ENCODE measurements at regions not wholly inside any gene's neighbourhood (a gene's known extent, or its start where the extent isn't known, plus 50 kb on each side); places are given as distances from the start of the nearest gene placed in this dataset.
"Not testable (repeated sequence)": the region's sequence is repeated elsewhere in the genome, so short reads cannot be mapped to it uniquely, and the experiment has no call there.

DNA sequence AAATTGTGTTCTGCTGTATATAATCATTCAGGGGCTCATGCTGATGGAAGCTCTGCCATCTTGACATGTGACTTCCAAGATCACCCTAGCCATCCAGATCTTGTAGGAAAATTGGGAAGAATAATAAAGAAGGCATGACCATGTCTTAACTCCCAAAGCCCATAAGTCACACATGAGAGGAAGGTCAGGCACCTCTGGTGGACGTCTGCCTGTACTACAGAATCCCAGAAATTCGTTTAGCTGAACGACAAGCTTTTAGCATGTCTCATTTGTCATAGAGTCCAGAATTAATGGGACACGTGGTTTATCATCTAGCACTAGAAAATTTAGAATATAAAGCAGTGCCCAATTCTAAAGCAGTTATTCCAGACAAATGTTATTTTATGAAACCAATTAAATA is 212.7 kb downstream of the CENPC start:
- DNase-seq (ENCODE audit: low spot score): no peak

DNA sequence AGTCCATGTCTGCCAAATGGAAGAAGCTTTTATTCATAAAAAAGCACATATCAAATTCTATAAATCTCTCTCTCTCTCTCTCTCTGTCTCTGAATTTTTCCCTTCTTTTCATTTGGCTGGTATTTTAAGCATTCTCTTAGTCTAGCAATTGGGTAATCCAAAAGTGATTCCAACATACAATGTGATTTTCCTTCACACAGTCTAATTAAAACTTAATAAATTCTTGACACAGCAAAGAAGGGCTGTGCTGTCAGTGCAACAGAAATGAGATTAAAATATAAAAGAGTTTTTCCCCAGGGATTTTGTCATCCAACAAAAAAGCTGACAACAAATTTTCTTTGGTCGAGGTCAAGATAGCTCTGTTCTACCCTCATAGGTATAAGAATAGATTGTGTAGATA is 216.9 kb downstream of the CENPC start:
- DNase-seq (ENCODE audit: low spot score): no peak

DNA sequence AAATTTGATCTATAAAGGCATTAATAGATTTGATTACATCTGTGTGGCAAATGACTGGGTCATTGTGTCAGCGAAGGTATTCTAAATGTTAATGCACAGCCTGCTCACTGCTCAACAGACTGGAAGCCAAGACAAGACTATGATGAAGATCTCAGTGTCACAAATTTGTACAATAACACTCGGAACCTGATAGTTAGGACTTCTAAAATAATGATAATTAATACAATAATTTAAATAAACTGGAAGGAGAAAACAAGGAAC is 217.4 kb downstream of the CENPC start:
- no peak for DNase-seq (ENCODE audit: low spot score)

- DNase-seq (ENCODE audit: low spot score): peak; percentile 64
Observed at GRCh38 chr4:67327245-67328017, 217.9 kb downstream of the CENPC start.

DNA sequence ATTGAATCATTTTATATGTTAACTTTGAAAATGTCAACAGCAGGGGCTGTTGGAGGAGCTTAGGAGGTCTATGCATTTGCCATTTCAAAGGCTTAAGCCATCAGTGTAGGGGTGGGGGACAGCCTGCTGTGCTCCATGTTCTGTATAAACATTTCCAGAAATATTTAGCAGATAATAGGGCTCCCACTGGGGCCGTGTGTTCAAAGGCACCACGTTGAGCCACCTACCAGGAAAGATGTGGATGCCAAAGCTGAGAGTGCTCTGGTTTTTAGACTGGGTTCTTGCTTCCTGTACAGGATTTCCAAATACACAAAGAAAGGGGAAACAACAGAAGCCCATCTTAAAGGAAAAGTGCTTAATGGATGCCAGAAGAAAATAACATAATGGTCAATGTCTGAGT is 219.5 kb downstream of the CENPC start:
- no peak for DNase-seq (ENCODE audit: low spot score)

DNA sequence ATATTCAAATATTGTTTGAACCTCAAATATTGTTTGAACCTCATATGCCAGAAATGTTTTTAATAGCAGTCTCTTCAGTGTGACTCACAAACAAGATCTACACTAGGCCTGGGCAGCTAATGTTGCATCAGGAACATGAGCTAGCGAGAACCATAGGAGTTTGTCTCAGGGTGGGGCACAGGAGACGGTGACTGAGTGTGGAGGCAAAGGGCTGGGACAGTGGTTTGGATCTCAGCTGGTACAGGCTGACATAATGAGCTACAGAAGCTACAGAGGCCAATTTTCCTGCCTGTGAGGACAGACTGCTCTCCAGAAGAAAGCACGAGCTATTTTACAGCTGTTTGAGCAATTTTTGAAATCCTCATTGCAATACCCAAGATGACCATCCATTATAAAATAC is 224.7 kb downstream of the CENPC start:
- no peak for DNase-seq (ENCODE audit: low spot score)

- DNase-seq (ENCODE audit: low spot score): not testable (repeated sequence)
Observed at GRCh38 chr4:67319607-67320006, 225.7 kb downstream of the CENPC start.

DNA sequence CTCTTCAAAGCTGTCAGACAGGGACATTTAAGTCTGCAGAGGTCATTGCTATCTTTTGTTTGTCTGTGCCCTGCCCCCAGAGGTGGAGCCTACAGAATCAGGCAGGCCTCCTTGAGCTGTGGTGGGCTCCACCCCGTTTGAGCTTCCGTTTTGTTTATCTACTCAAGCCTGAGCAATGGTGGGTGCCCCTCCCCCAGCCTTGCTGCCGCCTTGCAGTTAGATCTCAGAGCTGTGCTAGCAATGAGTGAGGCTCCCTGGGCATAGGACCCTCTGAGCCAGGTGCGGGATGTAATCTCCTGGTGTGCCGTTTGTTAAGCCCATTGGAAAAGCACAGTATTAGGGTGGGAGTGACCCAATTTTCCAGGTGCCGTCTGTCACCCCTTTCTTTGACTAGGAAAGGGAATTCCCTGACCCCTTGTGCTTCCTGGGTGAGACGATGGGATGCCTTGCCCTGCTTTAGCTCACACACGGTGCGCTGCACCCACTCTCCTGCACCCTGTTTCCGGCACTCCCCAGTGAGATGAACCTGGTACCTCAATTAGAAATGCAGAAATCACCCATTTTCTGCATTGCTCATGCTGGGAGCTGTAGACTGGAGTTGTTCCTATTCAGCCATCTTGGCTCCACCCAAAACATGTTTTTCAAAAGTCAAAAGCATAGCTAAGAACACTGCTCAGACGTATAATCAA is 244.7 kb downstream of the CENPC start:
- DNase-seq (ENCODE audit: low spot score): not testable (repeated sequence)

GRCh38 chr4:67292636-67293035 is 252.7 kb downstream of the CENPC start:
- no peak for DNase-seq (ENCODE audit: low spot score)

DNA sequence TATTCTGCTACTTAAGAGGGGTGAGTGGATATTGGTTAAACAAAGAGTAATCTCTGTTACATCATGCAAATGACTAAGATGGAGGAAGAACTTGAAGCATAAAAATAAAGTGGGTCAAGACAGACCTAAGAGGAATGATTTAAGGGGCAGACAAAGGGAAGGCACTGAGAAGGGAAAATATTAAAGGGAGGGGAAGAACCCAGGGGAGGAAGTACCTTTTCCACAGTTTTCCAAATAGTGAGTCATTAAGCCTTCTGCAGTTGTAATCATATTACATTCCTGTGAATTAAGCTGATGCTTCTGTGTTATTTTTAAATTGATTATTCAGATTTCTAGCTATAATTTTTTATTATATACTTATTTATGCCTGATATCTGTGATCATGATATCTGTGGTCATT is 253.3 kb downstream of the CENPC start:
- no peak for DNase-seq (ENCODE audit: low spot score)

GRCh38 chr4:67291644-67292043 is 253.7 kb downstream of the CENPC start:
- no peak for DNase-seq (ENCODE audit: low spot score)

GRCh38 chr4:67288964-67289363 is 256.3 kb downstream of the CENPC start:
- no peak for DNase-seq (ENCODE audit: low spot score)

DNA sequence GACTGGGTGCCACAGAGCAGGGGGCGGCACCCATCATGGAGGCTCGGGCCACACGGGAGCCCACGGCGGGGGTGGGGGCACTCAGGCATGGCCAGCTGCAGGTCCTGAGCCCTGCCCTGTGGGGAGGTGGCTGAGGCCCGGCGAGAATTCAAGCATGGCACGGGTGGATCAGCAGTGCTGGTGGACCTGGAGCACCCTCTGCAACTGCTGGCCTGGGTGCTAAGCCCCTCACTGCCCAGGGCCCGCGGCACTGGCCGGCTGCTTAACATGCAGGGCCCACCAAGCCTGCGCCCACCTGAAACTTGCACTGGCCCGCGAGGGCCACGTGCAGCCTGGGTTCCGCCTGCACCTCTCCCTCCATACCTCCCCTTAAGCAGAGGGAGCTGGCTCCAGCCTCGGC is 258.6 kb downstream of the CENPC start:
- DNase-seq (ENCODE audit: low spot score): no peak

- DNase-seq (ENCODE audit: low spot score): no peak
Observed at GRCh38 chr4:67282749-67283148, 262.6 kb downstream of the CENPC start.

- no peak for DNase-seq (ENCODE audit: low spot score)
Observed at GRCh38 chr4:67275179-67275750, 270.0 kb downstream of the CENPC start.

DNA sequence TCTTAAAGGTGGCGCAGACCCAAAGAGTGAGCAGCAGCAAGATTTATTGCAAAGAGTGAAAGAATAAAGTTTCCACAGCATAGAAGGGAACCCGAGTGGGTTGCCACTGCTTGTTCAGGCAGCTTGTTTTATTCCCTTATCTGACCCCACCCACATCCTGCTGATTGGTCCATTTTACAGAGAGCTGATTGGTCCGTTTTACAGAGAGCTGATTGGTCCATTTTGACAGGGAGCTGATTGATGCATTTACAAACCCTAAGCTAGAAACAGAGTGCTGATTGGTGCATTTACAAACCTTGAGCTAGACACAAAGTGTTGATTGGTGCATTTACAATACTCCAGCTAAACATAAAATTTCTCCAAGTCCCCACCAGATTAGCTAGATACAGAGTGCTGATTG is 270.6 kb downstream of the CENPC start:
- DNase-seq (ENCODE audit: low spot score): not testable (repeated sequence)

GRCh38 chr4:67273666-67274065 is 271.6 kb downstream of the CENPC start:
- no peak for DNase-seq (ENCODE audit: low spot score)

GRCh38 chr4:67261971-67262370 is 283.3 kb downstream of the CENPC start:
- DNase-seq (ENCODE audit: low spot score): no peak

- DNase-seq (ENCODE audit: low spot score): no peak
Observed at GRCh38 chr4:67256388-67257043, 288.8 kb downstream of the CENPC start.

- no peak for DNase-seq (ENCODE audit: low spot score)
Observed at GRCh38 chr4:67250131-67250896, 295.0 kb downstream of the CENPC start.

DNA sequence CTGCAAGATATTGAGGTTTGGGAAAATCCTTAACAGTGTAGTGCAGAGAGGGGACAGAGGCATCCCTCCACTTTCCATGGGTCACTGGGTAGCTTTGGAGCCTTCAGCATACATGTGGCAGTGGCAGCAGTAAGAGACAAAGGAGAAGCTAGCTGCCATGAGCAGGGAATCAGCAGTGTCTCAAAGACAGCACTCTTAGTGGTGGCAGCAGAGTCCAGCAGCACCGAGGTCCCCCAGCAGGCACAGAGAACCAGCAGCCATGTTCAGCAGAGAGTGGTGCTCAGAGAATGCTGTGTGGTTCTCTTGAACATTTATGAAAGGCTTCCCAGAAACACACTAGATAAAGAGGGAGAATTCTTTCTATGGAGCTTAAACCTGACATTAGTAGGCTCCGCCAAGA is 308.5 kb downstream of the CENPC start:
- DNase-seq (ENCODE audit: low spot score): no peak

DNA sequence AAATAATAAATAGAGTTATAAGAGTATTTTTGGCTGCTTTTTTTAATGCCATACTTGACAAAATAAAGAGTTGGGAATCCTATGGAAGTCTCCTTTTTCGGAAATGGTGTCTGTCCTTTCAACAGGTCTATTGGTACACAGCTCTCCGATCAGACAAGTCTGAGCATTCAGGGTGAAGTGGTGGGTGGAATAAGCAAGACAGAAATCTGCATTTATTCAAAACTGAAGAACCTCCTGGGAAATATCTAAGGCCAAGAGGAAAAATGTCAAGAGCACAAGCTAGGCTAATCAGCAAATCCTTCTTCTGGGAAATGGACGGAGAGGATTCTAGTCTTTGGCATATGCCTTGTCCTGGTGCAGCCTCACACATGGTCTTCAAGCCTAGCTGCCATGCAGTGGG is 309.0 kb downstream of the CENPC start:
- no peak for DNase-seq (ENCODE audit: low spot score)

Measured in germinal center (tissue), 1 donor.